HG03457 (cell line): ENCODE measurements at regions not wholly inside any gene's neighbourhood (a gene's known extent, or its start where the extent isn't known, plus 50 kb on each side); places are given as distances from the start of the nearest gene placed in this dataset.

ENCODE experiments used
- ATAC-seq: cut with Tn5 transposase; IDR thresholded peaks from one replicate; pipeline ENCODE4 v1.9.1; 2021; ENCODE audit warnings: moderate number of reproducible peaks; ENCODE audit not compliant: unreplicated experiment

DNA sequence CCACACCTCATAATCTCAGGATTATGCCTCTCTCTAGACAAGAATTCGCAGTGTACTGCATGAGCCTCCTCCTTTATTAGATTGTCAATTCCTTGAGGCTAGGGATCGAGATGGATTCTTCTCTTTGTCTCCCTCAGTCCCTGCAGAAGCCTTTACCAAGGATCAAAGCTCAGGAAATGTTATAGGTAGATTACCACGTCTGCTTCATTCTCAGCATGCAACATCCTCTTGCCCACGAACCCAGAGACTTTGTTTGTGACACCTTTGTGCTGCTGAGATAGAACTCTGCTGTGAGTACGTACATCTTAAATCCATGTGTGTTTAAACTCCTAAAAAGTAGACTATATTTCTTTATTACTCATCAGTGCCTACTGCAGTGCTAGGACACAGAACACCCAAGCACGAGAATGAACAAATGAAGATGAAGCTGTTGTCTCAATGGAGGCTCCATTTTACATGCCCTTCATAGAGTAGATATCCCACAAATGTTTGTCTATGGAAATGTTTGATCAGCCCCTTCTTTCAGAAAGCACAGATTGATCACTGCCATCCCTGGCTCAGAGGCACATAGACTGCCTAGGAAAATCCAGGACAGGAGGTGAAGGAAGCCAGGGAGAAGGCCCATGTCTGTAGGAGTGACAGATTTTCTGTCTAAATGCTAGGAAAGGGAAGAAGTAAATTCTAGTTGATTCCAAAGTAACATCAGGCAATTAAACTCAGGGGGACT is 98.8 kb upstream of the KLHL29 start:
- ATAC-seq = no peak

DNA sequence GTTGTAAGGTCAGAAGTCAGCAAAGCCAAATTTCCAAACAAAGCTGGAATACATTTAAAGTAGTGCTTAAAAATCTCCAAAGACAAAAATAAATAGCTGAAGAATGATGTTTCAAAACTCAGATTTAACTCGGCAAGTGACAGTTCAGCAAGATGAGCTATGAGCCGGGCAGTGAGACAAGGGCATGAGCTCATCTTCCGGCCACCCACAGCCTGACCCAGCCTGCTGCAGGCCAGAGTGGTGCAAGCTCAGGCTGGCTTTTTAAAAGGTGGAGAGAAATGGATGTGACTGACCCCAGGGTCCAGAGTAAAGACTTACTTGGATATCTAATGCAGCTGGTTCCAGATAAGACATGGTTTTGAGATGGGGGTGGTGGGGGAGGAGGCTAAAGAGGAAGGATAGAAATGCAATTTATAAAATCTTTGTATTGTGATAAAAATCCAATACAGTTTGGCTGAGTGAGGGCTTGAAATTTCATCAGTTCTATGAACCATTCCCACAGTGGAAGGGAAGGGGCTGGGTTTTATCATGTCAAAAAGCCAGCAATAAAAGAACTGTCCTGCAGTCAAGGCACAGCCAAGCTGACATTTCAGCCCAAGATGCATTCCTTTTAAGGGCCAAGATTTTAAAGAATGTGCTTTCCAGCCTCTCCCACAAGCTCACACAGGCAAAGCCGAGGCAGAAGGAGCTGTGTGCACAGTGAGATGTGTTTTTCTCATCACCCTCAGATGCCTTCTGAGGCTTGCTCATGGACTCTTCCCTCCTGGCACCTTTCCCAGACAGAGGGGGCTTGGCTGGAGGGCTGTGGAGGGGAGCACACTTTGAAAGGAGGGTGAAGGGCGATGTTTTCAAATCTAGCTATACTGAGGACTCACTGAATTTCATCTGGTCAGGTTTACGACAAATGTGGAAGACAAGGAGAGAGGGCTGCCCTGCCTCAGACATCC is 97.9 kb upstream of the KLHL29 start:
- ATAC-seq = no peak

GRCh38 chr2:23289671-23290070 is 95.3 kb upstream of the KLHL29 start:
- no peak for ATAC-seq

DNA sequence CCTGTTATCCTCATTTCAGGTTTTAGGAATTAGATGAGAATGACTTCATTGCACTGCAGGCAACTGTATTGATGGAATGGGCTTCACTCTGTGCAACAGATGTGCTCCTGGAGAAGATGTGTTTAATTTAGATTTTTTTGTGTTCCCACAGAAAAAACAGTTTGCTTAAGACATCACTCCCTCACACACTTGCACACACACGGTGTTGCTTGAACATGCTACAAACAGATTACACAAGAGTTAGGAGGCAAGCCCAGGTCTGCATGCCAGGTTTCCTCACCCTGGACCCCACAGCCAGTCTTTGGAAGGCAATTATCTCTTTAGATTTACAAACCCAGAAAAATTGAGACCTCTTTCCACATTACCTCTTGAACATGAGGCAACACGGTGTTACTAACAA is 93.7 kb upstream of the KLHL29 start:
- ATAC-seq = no peak

GRCh38 chr2:23292024-23292423 is 93.0 kb upstream of the KLHL29 start:
- no peak for ATAC-seq

GRCh38 chr2:23293063-23293462 is 91.9 kb upstream of the KLHL29 start:
- ATAC-seq = no peak

GRCh38 chr2:23293731-23294130 is 91.2 kb upstream of the KLHL29 start:
- no peak for ATAC-seq

DNA sequence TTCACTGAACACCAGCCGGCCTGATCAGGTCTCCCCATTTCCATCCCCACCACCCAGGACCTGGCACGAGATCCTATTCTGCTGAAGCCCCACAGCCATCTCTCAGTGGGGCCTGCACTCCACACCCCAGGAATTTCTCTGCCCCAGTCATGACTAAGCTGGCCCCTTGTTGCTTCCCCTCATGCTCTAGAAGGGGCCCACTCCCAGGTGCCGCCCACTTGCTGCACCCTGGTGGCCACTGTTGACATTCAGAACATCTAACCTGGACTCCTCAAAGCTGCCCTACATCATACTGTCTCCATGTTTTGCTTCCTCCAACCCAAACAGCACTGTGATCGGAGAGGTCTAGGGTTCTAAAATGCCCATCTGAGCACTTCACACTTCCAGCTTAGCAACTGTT is 90.7 kb upstream of the KLHL29 start:
- ATAC-seq = no peak

- no peak for ATAC-seq
Measured at GRCh38 chr2:23296691-23297090, 88.3 kb upstream of the KLHL29 start.

DNA sequence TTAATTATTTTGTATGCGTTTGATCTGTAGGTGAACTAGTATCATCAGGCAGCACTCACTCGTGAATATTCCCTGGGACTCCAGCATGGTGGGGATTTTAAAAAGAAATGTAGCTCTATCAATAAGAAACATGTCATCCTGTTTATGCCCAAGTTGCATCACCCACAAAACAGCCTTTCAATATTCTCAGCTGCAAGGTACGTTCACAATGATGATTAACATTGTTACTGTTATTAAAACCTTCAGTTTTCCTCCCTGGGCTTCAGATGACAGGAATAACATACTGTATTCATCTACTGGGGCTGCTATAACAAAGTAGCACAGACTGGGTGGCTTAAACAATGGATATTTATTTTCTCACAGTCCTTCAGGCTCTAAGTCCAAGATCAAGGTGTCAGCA is 87.9 kb upstream of the KLHL29 start:
- no peak for ATAC-seq

DNA sequence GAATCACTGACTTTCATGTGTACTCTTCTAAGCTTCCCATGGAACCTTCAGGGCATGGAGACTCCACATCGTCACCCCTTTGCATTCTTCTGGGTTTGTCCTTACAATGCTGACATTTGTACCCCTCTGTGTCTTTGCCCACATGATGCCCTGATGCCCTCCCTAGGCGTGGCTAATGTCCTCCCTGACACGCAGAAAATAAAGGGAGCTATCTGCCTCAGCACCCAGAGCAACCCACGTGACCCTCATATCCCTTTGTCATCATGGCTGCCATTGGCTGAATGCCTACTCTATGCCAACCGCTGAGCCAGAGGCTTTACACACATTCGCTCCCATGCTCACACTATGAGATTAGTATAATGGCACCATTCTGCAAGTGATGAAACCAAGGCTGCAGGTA is 86.4 kb upstream of the KLHL29 start:
- ATAC-seq = no peak

GRCh38 chr2:23299476-23300195 is 85.3 kb upstream of the KLHL29 start:
- no peak for ATAC-seq

DNA sequence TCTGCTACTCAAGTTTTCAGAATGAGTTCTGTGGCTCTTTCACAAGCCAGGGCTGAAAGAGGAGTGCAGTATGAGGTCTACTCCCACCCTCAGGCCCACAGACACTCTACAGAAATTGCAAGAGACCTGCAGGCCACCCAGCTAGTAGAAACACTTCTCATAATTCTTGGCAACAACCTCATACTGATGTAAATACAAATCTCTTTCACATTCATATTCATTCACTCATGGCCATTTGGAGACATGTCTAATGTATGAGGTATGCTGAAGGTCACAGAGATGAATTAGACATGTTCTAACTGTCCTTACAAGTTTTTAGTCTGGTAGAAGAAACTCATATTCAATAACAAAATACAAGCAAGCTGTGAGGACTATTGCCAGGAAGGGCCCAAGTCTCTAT is 83.8 kb upstream of the KLHL29 start:
- no peak for ATAC-seq

GRCh38 chr2:23302591-23302990 is 82.4 kb upstream of the KLHL29 start:
- ATAC-seq = no peak

DNA sequence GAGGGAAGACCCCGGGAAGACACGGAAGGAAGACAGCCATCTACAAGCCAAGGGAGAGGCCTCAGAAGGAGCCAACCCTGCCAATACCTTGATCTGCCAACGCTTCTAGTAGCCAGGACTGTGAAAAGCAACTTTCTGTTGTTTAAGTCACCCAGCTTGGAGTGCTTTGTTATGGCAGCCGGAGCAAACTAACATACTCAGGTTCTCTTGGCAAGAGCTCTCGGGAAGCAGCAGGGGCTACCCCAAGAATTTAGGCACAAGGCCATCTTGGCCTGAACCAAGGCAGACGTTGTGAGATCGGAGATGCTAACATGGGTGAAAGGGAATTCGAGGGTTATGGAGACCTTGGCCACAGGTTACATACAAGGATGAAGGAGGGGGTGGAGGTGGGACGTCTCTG is 78.6 kb upstream of the KLHL29 start:
- ATAC-seq = no peak

DNA sequence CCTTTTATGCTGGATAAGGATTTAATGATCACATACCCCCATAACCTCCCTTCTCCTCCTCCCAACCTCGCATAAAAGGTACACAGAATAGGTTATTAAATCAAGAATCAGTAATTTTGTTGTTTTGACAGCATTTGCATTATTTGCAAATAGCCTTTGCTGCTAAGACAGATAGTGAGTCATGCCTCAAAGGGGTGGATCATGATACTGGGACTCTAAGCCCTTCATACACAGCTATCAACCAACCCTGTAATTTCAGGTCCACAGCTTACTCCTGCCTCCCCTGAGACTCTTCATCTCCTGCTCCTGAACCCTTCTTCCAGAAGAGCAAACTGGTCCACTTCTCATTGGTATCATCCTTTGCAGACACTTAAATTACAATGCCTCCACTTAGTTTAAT is 73.8 kb upstream of the KLHL29 start:
- ATAC-seq = no peak

DNA sequence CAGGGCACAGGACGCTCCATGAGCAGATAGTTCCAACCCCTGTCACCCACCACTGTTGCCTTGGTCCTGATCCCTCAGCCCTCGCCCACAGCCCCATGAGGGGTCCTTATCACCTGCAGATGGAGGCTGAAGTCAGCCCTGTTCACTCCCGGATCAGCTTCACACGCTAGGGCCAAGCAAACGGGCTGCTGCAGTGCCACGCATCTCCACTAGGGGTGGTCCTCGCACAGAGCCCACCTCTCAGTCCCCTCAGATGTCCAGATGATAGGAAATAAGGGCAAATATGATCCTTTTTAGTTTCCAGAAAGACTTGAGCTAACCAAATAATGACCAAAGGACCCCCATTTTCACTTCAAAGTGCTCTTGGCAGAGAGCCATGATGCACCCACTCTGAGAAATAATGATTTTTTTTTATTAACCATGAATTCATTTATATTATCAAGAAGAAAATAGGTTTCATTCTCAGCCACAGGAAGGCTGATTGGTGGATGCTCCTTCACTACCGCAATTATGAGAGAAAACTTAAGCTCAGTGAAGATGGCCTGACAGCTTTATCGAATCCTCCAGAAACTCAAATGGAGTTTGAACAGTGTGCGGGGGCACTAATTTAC is 71.9 kb upstream of the KLHL29 start:
- ATAC-seq = no peak

DNA sequence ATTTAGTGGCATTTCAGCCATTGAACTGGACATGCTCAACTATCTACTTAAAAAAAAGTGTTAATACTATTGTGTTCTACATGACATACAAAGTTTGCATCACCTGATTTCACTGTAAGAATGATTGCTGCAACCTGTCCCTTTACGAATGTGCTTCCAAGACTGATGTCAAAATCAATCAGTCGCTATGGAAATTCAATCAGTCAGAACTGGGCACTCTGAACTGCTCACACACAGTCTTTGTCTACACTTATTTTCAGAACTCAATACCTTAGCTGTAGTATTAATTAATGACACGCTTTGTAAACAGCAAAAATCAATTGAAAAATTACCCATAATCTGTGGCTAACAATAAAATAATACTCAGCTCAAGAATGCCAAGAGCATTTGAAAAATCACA is 70.3 kb upstream of the KLHL29 start:
- no peak for ATAC-seq

DNA sequence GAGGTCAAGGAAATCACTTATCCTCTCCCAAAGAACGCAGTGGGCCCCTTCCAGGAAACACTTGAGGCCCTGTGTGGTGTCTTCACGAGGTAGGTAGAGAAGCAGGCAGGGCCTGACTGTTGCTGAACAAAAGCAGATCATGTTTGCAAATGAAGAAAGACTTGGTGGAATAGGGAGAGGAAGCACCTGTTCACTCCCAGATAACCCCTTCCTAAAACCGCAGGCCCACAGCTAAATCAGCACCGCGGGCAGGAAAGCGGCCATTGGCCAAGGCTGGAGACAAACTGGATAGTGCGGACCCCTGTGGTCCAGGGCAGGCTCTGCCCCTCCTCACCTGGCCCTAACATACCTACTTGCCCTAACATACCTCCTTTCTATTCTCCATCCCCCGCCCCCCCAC is 64.9 kb upstream of the KLHL29 start:
- ATAC-seq = no peak

- ATAC-seq = no peak
Measured at GRCh38 chr2:23321751-23322150, 63.2 kb upstream of the KLHL29 start.

DNA sequence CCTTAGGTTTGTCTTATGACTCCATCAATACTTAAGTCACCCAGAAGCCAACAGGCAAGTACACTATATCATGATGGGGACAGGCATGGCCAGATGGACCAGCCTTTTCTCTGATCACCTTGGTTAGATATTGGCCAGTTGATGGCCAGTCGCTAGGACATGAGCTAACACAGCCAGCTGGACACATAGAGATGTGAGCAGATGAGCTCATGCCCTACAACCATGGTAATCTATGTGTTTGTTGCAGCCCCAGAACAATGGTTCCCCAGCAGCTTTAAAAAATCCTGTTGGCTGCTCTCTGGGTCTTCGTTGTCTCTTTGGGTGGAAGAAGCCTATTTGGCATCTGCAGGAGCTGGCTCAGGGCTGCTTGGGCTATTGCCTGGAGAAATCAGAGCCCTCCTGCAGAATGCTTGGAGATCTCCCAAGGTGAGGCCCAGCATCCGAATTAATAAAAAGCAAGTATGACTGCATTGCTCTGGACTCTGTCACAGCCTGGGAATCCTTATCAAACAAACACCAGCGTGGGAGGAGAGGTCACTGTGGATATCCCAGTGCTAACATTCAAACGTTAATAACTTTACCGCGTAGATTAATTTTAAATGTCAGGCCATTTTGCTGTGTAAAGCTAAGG is 62.3 kb upstream of the KLHL29 start:
- no peak for ATAC-seq
